Aorta (tissue), 5 donors: ENCODE measurements at regions not wholly inside any gene's neighbourhood (a gene's known extent, or its start where the extent isn't known, plus 50 kb on each side); places are given as distances from the start of the nearest gene placed in this dataset.

Experiments used
- ATAC-seq: fragments of 200-7000 bp; cut with Tn5 transposase; one replicate; pipeline ENCODE4 v1.9.1; 2022; ENCODE audit warnings: moderate library complexity; ENCODE audit not compliant: low FRiP score
- DNase-seq, 2 donors: peaks; one replicate each; pipeline ENCODE4 v3.0.0-alpha.2; 2020
- H3K27ac ChIP-seq, 2 donors: one replicate each; pipeline ENCODE4 v1.5.1; 2013; ENCODE audit warnings: low read length in 2 of 2, mild to moderate bottlenecking in 2 of 2, moderate library complexity in 2 of 2, control low read depth in 1 of 2, inconsistent platforms in 1 of 2, low read depth in 1 of 2
- H3K27me3 ChIP-seq, 2 donors: one replicate each; pipeline ENCODE4 v1.6.1; 2013; ENCODE audit warnings: control low read depth in 1 of 2, low read length in 1 of 2, mild to moderate bottlenecking in 1 of 2, moderate library complexity in 1 of 2; ENCODE audit not compliant: insufficient read depth in 2 of 2, control insufficient read depth in 1 of 2
- H3K36me3 ChIP-seq, 2 donors: one replicate each; pipeline ENCODE4 v1.6.1; 2013; ENCODE audit warnings: control low read depth in 1 of 2, low read length in 1 of 2, mild to moderate bottlenecking in 1 of 2; ENCODE audit not compliant: insufficient read depth in 2 of 2, control insufficient read depth in 1 of 2
- H3K4me1 ChIP-seq, 2 donors: one replicate each; pipeline ENCODE4 v1.6.1; 2013; ENCODE audit warnings: low read length in 2 of 2, control low read depth in 1 of 2, mild to moderate bottlenecking in 1 of 2, moderate library complexity in 1 of 2; ENCODE audit not compliant: insufficient read depth in 2 of 2, control insufficient read depth in 1 of 2
- H3K4me3 ChIP-seq, 2 donors: one replicate each; pipeline ENCODE4 v1.5.1; 2013; ENCODE audit warnings: low read length in 2 of 2, control low read depth in 1 of 2, mild to moderate bottlenecking in 1 of 2
- H3K9me3 ChIP-seq: one replicate; pipeline ENCODE4 v1.6.1; 2013; ENCODE audit warnings: mild to moderate bottlenecking, low read length; ENCODE audit not compliant: control insufficient read depth
- WGBS, 2 donors: extraction: QIAGEN DNeasy Blood & Tissue Kit; methylation state at CpG; one replicate each; pipeline ENCODE4 v1.1.7; 2013; 5-methylcytosine and 5-hydroxymethylcytosine counted together
- intact Hi-C, 2 donors: fragments of 100-400 bp; cut with DNase I; formaldehyde crosslinking; loops; one replicate each; pipeline versions ENCODE4 v1.14.2 to v1.15.0; 2022
- donor health status: healthy with polysubstance abuse.
- donor health status: Bipolar disorder and iron deficiency.
- donor health status: DM: no; HTN: no; CAD: no.
- donor health status: DM: no; HTN: no; CAD: no.
- donor health status: DM: yes; HTN: yes; CAD: no.

DNA sequence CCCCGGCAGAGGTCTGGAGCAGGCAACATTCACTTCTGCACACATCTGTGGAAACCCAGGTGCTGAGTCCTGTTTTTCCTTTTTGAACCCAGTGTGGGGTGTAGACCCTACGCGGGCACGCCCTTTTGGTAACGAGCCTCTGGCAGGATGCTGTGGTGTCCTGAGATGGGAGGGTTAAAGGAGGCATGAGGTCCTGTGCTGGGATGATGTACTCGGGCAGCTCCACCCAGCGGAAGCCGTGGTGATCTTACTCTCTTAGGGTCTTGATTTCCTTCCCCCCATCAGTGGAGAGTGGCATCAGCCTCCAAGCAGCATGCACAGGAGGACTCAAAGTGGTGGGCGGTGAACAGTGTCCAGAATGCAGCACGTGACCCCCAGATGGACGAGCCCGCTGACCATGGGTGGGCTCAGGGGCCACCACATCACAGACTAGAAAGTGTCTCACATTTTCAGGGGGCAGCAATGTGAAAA is 148.6 kb downstream of the DNAJB6 start:
- Histone ChIP-seq H3K4me3 (no peak overlapping the region), H3K36me3 (no peaks in the 10 kb centered on the region), H3K4me1 (no peaks in the 10 kb centered on the region), H3K27ac (no peak overlapping the region), H3K9me3 (no peaks in the 10 kb centered on the region), H3K27me3 (no peaks in the 10 kb centered on the region)
- 77 to 83% methylated on average over 12 of the region's 12 CpGs for WGBS, 2 donors
- intact Hi-C loops, result no loop called here
- DNase-seq (peak in 1 of 2 donors; percentile 36), ATAC-seq (no peak)

DNA sequence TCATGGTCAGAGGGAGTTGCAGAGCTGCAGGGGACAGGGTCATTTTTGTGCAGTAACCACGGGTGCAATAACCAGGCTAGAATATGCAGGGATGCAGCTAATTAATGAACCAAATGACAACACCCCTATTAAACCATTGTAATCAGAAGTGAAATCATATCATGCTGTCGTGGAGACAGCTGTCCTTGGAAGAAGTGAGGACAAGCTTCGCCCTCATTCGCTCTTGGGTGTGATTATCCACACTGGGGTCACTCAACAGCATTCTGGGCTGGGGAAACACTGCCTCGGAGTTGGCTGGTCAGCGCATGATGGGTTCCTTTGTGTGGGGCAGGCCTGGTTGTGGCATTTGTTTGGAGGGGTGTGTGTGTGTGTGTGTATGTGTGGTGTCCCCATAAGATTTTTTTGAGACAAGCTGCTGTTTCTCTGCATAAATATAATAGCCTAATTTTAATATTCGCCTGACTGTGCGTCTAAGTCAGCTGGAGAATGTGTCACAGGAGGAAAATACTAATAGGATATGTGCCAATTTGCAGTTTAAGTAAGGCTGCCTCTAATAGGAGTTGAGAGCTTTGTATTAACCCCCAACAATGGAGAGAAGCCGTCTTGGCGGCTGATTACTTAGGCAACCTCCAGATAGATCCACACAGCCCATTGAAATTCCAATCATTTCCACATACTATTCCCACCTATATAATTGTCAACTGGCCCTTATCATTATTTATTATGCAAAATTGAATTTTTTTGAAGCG is 149.4 kb downstream of the DNAJB6 start:
- 75 to 76% methylated on average over 11 of the region's 11 CpGs for WGBS, 2 donors
- no peak overlapping the region for H3K4me3 ChIP-seq

GRCh38 chr7:157487046-157487770 is 150.4 kb downstream of the DNAJB6 start:
- DNase-seq (peak in 1 of 2 donors; percentile 67), ATAC-seq (no peak)
- no peaks in the 10 kb centered on the region for H3K4me1 ChIP-seq
- intact Hi-C loops, result no loop called here
- WGBS, 2 donors, result 83 to 86% methylated on average over 24 of the region's 24 CpGs
- H3K27ac ChIP-seq, result no peak overlapping the region
- H3K4me3 ChIP-seq, result no peak overlapping the region
- H3K36me3 ChIP-seq, result no peaks in the 10 kb centered on the region
- no peaks in the 10 kb centered on the region for H3K9me3 ChIP-seq
- H3K27me3 ChIP-seq, result no peaks in the 10 kb centered on the region

More for the DNA sequence above, 149.4 kb downstream of the DNAJB6 start:
- Histone ChIP-seq H3K36me3 (no peaks in the 10 kb centered on the region), H3K4me1 (no peaks in the 10 kb centered on the region), H3K27me3 (no peaks in the 10 kb centered on the region), H3K27ac (no peak overlapping the region), H3K9me3 (no peaks in the 10 kb centered on the region)
- ATAC-seq (no peak), DNase-seq (peak in 1 of 2 donors; percentile 31)
- intact Hi-C loops, result no loop called here

- Histone ChIP-seq H3K4me1 (no peaks in the 10 kb centered on the region), H3K27me3 (no peaks in the 10 kb centered on the region), H3K27ac (no peak overlapping the region), H3K9me3 (no peaks in the 10 kb centered on the region), H3K4me3 (no peak overlapping the region), H3K36me3 (no peaks in the 10 kb centered on the region)
- intact Hi-C loops, result no loop called here
- DNase-seq (peak in 1 of 2 donors; percentile 38), ATAC-seq (no peak)
- 80 to 86% methylated on average over 24 of the region's 24 CpGs for WGBS, 2 donors
Measured at GRCh38 chr7:157488281-157488680, 151.5 kb downstream of the DNAJB6 start.

GRCh38 chr7:157488966-157489365 is 152.2 kb downstream of the DNAJB6 start:
- WGBS, 2 donors, result 80 to 81% methylated on average over 10 of the region's 10 CpGs
- Histone ChIP-seq H3K27me3 (peaks cover 0 to 2% of the 10 kb centered on the region in 2 donors), H3K36me3 (no peaks in the 10 kb centered on the region), H3K27ac (no peak overlapping the region), H3K4me3 (no peak overlapping the region), H3K4me1 (no peaks in the 10 kb centered on the region), H3K9me3 (no peaks in the 10 kb centered on the region)
- intact Hi-C loops, result no loop called here
- no peak for ATAC-seq
- no peak for DNase-seq
